ENCODE measurements at regions not wholly inside any gene's neighbourhood (a gene's known extent, or its start where the extent isn't known, plus 50 kb on each side); places are given as distances from the start of the nearest gene placed in this dataset.
"Not testable (repeated sequence)": the region's sequence is repeated elsewhere in the genome, so short reads cannot be mapped to it uniquely, and the experiment has no call there.

DNA sequence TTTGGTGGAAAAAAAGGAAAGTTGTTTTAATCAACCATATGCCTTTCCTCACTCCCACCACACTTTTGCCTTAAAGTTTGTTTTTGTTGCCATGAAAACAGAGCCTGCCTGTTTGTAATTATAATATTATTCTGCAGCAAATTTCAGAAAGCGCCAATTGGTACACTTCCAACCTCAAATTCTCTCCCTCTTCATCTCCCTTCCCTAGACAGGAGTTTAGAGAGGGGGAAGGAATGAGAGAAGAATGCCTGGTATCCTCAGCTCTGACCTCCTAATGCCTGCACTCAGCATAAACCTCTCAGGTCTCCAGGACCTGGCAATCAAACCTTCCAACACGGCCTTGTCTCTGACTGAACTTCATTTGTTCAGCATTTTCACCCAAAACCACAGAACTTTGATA lies 138.4 kb upstream of the HCCS start:
- DNase-seq = no peak

DNA sequence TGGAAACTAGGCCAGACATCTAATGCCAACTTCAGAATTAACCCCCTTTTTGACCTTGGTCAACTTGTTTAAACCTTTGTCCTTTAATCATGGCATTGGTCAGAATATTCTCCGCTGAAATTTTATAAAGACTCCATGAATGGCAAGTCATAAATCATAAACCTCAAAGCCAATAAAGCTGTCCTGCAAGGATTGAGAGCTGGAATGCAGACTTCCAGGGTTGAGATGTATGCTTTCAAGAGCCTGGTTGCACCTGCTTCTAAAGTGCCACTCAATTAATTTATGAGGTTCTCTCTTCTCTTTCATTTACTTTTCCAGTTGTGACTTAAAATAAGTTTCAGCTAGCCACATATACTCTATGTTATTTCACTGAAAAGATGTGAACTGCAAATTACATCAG lies 136.2 kb upstream of the HCCS start:
- no peak for DNase-seq

DNA sequence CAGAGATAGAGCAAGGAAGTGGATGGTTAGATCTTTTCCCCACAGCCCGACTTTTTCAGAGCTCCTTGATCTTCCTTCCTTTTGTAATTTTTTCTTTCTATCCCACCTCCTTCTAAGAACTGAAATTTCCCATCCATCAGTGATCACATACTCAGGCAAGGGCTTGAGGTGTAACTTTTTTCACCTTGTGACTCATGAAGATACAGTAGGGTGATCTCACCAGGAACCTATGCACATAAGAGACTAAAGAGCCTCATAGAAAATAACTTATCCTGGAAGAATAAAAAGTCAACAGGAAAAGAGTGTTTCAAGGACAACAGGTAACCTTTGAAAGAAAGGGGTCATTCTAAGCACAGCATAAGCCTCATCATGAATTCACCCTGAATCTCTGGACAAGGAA lies 131.2 kb upstream of the HCCS start:
- no peak for DNase-seq

DNA sequence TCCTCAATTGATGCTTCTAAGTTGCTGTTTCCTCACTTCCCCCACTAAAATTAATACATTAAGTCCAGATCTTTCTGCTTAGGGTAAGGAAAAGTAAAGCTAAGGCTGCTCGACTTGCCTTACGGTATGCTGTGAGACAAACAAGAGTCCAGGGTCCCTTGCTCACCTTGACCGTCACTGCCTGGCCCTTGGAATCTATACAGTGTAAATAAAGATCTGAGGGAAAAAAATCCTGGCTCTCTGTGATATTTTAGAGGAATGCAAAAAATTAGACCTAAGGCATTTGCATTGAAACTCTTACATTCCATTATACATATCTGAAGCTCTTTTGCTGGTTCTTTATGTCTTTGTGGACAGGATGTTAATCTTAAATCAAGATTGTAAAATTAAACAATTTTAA lies 129.6 kb upstream of the HCCS start:
- DNase-seq = no peak

DNA sequence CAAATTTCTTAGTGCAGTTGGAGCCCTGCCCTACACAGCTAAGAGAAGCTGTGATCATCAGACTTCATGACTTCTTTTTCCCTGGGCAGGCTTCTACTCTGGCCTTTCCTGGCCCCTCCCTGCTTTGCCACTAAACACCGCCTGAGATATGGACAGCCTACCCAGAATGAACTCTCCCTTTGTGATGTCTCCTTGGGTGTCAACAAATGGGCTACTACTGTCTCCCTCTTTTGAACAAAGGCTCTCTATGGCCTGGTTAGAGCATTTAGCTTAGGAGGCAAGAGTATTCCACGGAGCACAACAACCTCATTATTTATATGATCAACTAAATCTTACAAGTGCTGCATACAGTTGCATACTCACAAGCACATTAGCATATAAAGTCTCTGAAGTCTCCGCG lies 127.6 kb upstream of the HCCS start:
- no peak for DNase-seq

DNA sequence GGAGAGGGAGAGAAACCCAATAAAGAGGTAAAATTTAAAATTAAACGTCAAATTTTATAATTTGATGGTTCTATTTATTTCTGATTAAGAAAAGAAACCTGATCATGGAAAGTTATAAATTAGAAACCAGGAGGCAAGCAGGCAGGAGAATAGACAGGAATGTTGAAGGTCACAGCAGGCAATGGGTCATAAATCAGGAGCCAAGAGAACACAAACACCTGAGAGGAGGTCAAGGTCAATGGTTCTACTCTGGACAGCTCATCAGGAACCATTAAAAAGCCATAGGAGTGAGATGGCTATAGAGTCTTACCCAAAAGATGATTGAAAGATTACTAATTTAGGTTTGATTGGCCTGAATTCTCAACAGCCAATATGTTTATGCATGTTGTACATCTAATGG lies 126.9 kb upstream of the HCCS start:
- DNase-seq = no peak

DNA sequence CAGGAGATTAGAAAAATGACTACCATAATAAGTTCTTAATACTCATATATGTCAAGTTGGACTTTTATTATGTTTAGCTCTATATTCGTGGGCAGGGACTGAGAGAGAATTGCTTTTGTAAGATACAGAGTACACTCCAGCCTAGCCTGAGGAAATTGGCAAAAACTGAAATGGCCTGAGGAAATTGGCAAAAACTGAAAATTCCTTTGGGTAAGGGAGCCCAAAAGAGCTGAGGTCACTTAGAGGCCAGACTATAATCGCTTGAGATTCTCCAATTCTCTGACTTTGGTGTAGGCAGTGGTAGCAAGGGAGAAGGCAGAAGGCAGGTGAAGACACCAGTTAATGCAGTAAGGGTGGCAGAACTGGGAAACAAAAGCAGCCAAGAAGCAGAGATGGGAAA lies 124.5 kb upstream of the HCCS start:
- DNase-seq = no peak

DNA sequence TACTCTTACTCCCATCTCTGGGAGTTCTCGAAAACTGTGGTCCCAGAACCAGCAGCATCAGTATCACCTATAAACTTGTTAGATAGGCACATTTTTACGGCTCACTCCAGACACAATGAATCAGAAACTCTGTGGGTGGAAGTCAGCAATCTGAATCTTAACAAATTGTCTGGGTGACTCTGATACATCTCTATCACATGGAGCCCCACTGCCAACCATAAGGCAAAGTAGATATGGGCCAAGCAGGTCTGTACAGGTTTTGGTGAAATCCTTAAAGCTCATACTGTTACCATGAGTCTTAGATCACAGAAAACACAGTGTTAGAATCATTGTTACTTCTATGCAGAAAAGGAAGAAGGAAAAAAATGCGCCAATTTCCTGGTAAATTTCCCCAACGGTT lies 122.5 kb upstream of the HCCS start:
- DNase-seq = no peak

DNA sequence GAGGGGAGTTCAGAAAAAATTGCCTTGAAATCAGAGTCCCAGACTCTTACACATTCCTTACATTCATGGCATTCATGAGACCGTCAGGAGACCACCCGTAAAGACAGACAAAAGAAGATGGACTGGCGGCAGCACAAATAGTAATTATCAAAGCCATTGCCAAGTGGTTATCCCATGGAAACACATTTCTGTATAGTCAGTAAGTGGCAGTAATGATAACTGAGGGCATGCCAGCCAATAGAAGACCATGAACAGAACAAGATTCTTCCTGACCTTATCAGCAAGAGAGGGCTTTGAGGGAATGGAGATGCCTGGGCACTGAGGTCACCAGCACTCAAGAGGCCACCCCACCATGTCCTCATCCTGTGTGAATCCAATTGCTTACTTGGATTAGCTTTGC lies 121.7 kb upstream of the HCCS start:
- no peak for DNase-seq

DNA sequence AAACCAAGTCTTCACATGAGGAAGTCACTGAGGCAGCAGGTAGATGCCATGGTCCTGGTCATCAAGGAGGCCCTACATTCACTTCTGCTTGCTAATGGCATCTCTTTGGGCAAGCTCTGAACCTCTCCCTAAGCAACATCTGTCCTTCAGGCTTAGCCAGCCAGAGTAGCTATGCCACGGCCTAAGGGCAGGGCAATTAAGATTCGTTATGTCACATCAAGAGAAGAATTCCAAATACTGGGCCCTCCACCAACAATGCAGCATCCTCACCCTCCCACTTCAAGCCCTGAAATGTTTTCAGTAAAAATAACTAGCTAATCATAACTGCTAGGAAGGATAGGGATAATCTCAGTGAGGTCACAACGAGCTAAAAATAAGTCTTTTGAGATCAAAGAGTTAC lies 120.7 kb upstream of the HCCS start:
- no peak for DNase-seq

DNA sequence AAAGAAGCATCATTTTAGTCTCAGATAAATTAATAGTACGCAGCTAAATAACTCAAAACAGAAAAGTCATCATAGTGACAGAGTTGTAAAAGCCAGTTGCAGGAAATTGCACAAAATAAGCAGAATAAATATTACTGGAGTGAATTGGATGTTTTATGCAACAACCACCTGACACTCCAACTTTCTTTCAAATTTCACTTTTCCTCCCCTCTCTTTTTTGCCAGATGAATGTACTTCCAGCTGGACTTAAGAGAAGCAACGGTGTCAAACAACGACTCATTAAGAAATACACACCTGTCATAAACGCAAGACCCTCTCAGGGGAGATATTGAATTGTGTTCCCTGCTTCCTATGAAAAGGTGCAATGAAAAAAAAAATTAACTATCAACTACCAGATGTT lies 120.2 kb upstream of the HCCS start:
- no peak for DNase-seq

DNA sequence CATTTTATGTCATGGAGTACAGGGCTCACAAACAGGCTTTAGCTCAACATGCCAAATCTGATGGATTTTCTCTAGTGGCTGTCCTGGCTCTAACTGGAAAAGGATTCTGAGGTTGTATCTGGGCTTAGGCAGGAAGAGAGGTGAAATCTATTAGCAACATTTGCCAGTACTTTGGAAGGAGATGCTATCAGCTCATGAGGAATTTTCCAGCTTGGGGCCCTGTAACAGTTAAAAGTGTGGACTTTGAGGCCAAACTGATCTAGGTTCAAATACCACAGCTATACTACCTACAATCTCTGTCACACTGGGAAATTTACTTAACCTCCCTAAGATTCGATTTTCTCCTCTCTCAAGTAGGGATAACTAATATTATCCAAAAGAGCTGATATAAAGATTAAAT lies 119.0 kb upstream of the HCCS start:
- no peak for DNase-seq

DNA sequence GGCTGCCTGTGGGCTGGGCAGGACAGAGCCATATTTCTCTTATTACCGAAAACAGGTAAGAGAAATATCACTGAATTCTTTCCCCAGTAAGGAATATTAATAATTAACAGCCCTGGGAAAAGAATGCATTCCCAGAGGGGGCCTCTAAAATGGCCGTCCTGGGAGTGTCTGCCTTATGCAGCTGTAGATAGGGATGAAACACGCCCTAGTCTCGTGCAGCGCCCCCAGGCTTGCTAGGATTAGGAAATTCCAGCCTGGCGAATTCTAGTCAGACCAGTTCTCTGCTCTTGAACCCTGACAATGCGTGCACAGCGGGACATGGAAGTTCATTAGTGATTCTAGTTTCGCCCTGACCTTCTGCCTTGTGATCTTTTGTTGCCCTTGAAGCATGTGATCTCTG lies 104.1 kb upstream of the HCCS start:
- DNase-seq = not testable (repeated sequence)

DNA sequence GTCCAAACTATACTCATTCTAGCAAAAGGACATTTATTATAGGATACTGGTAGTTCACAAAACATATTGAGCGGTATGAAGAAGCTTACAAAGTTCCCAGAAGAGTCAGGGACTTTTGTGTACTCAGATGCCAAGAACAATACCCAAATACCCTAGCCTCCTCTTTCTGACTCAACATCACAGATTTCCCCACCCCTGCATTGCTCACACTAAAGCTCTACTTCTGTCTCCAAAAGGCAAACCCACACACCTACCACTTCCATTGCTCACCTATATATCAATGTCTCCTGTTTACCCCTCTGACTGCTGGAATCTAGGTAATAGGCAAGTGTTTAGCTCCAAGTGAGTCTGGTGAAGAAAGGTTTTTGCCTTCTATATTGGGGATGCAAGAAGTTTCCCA lies 100.7 kb upstream of the HCCS start:
- DNase-seq = no peak

DNA sequence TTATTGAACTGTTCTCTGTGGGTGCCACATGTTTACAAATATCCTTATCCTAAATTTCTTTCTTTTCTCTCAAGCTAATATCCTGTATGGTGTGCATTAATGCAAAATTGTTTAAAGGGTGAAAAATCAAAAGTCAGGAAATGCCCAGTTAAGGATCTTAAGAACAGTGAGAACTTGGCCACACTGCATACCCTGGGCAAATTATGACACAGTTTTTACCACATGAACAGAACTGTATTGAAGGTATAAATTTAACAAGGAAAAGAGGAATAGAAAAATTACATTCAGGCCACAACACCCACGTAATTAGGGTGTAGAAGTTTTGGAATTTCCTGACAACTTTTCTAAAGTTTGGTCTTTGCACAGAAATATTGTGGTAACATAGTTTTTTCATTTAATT lies 94.4 kb upstream of the HCCS start:
- no peak for DNase-seq

DNA sequence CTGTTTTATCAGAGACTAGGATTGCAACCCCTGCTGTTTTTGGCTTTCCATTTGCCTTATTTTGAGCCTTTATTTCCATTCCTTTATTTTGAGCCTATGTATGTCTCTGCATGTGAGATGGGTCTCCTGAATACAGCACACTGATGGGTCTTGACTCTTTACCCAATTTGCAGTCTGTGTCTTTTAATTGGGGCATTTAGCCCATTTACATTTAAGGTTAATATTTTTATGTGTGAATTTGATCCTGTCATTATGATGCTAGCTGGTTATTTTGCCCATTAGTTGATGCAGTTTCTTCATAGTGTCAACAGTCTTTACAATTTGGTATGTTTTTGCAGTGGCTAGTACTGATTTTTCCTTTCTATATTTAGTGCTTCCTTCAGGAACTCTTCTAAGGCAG lies 88.5 kb upstream of the HCCS start:
- DNase-seq = not testable (repeated sequence)

DNA sequence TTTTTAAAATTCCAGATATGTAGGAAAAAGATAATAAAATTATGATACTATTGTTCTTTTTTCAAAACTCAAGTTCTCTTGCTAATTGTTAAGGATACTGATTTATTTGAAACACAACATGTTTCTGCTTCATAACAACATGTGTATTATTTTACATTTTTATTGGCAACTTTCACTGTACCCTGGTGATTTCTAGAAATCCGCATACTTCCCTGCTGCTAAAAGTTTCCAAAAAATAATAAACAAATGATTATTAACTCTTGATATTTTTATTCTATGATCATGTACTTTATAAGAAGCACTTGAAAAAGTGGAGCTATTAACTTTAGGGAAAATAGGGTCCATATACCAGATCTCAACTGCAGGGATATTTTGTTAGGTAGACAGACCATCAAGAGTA lies 71.2 kb upstream of the HCCS start:
- no peak for DNase-seq

DNA sequence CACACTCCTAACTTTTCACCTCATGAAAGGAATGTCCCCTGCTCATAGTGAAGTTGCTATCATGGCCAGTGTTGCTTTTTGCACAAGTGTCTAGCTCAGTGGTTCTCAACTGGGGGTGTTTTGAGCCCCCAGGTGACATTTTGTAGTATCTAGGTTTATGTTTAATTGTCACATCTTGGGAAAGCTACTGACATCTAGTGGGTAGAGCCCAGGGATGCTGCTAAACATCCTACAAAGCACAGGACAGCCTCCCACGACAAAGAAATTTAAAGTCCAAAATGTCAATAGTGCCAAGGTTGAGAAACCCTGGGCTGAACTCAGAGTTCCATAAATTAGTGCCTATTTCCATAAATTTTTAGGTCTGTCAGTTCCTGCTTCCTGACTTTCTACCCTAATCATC lies 70.7 kb upstream of the HCCS start:
- DNase-seq = no peak

DNA sequence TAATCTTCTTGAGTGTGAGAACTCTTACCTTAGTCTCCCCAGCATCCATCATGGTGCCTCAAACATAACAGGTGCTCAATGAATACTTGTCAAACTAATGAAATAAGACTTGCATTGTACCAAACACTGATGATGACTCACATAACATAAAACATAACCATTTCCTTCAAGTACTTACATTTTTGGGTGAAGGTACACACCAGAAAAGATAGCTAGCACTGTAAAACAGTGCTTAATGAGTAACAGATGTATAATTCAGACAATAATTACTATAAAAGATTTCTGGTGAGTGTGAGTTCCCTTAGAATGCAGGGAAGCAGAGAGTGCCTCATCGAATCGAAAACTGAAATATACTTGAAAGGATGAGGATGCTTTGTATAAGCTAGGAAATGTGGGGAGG lies 70.1 kb upstream of the HCCS start:
- DNase-seq = no peak

DNA sequence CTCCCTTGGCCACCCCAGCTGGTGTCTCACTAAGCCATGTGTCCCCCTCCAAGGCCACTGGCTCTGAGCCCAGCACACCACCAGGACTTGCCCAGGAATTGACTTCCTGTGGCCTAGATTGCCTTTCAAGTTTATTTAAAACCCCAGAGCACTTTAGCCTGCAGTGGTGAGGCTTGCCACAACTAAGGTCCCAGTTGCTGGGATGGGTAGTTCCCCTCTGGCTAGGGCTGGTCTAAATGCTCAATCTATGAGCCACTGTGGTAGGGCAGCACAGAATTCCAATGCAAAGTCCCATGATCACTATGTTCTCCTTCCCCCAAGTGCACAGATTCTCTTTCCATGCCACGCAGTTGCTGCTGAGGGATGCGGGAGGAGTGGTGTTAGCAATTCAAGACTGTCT lies 61.1 kb upstream of the HCCS start:
- no peak for DNase-seq

DNA sequence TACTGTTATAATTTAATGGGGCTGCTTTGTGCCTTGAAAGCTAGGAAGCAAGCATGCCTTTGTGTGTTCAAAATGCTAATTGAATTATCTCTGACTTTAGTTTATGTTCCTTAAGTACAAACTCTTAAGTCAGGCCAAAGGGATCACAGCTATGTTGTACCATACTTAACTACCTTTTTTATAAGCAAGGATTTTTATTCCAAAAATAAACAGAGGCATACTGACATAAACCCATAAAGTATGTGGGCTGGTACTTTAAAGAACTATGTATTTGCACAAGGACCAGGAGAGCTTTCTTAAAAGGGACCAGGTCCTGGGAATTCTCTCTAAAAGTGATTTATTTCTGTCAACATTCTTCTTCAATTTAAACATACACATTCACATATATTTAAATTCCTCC lies 57.8 kb upstream of the HCCS start:
- DNase-seq = no peak

DNA sequence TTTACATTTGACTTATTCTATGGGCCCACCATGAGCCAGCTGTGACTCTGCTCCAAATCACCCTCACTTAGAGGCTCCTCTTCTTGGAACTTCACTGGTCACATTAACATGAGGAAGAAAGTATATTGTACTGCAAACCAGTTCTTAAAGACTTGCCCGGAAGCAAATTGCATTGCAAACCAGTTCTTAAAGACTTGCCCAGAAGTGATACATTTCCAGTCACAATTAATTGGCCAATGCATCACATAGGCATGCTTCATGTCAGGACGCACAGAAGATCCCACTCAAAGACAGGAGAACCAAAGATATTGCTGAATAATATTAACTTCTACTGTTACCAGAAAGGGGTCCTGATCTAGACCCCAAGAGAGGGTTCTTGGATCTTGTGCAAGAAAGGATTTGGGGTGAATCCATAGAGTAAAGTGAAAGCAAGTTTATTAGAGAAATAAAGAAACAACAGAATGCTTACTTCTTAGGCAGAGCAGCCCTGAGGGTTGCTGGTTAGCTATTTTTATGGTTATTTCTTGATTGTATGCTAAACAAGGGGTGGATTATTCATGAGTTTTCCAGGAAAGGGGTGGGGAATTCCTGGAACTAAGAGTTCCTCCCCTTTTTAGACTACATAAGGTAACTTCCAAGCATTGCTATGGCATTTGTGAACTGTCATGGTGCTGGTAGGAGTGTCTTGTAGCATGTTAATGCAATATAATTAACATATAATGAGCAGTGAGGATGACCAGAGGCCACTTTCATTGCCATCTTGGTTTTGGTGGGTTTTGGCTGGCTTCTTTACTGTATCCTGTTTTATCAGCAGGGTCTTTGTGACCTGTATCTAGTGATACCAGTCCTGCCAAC lies 54.6 kb upstream of the HCCS start:
- no peak for DNase-seq

DNA sequence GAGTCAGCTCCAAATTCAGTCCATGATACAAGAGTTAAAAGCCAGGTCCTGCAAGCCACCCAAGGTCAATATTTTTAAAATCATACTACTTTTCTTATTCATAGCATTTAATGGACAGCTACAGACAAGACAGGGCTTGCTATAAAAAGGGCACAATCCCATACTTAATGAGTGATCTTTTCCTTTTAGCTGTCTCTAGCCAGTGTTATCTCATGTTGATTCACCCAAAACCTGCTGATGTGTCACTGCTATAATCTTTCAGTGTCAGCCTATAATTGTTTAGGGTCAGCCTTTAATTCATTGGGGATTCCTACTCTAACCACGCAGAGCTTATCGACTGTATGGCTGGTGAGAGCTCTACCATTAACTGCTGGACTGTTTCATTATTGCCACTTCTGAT lies 51.2 kb upstream of the HCCS start:
- DNase-seq = no peak

All from CD4-positive, alpha-beta T cell treated with Interleukin-21 for 1 hour (primary cell).